Stimulated activated CD8-positive, alpha-beta memory T cell treated with anti-CD3 and anti-CD28 coated beads, Interleukin-4, amount 100 ng/mL, for 4 hours (primary cell): ENCODE measurements at regions not wholly inside any gene's neighbourhood (a gene's known extent, or its start where the extent isn't known, plus 50 kb on each side); places are given as distances from the start of the nearest gene placed in this dataset.
A peak's percentile ranks its signal among the peaks of the same experiment; 100 is the strongest.
"Not testable (repeated sequence)": the region's sequence is repeated elsewhere in the genome, so short reads cannot be mapped to it uniquely, and the experiment has no call there.

Experiments
- DNase-seq, 2 donors: peaks; one replicate each; pipeline ENCODE4 v3.0.0-alpha.2; 2020; ENCODE audit warnings: low read depth in 2 of 2, low spot score in 1 of 2

GRCh38 chr13:80881034-80881433 lies 540.1 kb upstream of the SPRY2 start:
- no peak for DNase-seq

DNA sequence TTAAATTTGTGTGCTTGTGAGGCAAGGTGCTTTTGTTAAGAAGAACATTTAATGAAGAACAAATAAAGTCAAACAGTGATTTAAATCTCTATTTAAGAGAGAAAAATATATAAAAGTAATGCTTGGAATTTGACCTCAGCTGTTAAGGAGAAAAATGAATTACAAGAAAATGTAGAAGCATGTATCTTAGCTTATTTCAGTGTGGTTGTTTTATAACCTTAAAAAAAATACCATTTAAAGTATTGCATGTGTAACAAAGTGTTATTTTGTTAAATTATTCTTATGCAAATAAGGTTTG lies 537.0 kb upstream of the SPRY2 start:
- DNase-seq = no peak

DNA sequence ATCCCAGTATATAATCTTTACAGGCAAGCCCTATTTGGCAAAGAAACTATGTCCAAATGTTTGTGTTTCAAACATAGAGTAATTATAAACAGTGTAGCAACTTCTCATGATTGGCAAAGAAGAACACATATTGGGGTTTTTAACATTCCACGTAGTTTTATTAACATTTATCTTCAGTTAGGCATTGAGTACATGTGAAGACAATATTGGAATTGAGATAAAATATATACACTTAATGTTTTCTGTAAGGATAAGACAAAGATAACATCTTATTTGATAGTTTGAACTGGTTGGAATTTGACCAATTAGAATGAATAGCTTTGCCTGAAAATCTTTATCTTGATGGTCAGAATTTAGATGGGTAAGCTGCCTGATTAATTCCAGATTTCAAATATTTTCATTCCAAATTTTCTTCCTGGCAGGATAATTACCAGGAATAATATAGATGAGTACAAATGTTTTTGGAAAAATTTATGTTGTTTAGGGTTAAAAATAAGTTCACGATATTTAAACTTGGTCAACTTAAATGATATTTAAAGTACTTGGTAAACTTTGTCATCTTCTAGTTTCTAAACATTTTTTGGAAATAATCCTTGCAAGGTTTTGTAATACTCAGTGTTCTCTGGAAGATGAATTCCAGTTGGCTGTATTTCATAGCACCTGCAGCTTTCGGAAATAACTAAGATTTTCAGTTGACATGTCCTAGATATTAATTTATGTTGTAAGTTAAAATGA lies 536.5 kb upstream of the SPRY2 start:
- no peak for DNase-seq

GRCh38 chr13:80873589-80873988 lies 532.7 kb upstream of the SPRY2 start:
- peak; percentile 0 to 9 for DNase-seq

DNA sequence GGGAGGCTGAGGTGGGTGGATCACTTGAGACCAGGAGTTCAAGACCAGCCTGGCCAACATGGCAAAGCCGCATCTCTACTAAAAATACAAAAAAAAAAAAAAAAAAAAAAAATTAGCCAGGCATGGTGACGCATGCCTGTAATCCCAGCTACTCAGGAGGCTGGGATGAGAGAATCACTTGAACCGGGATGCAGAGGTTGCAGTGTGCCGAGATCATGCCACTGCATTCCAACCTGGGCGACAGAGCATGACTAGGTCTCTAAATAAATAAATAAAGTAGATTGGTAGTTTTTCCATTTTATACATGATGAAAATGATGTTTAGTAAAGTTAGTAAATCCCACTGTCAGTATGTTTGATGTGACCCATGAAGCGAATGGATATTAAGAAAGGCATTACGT lies 531.0 kb upstream of the SPRY2 start:
- DNase-seq = not testable (repeated sequence)

- no peak for DNase-seq
Observed at GRCh38 chr13:80871481-80871880, 530.6 kb upstream of the SPRY2 start.

DNA sequence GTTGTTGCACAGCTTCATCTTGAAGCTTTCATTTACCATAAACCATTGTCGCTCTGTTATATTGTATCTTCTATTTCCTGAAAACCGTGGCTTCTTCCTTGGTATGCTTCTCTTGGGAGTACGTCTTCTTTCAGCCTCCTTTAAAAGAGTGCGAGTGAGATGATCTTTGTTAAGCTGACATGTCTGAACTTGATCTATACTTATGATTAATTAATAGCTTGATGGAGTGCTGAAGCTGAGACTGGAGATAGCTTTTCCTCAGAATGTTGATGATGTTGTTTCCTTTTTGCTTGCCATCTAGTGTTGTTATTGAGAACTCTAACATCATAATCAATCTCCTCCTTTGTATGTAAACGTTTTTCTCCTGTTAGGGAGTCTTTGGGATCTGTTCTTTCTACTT lies 529.3 kb upstream of the SPRY2 start:
- no peak for DNase-seq

- no peak for DNase-seq
Observed at GRCh38 chr13:80866921-80867320, 526.0 kb upstream of the SPRY2 start.

- no peak for DNase-seq
Observed at GRCh38 chr13:80865329-80865728, 524.4 kb upstream of the SPRY2 start.

DNA sequence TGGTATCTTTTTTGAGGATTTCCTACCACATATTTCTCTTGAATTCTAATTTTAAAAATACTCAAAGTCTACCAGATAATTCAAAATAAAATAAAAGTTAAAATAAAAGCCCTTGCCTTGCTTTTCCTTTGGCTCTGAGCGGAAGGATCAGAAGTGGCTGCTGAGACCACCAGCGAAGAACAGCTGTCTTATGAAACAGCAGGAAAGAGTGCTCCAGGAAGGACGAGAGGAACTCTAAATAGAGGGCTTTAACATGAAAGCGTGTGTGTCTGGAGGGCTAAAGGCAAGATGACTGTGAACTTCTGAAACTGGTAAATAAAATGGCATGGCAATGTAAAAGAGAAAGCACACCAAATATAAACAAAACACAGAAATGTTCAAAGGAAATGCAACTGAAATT lies 521.5 kb upstream of the SPRY2 start:
- DNase-seq = no peak

- DNase-seq = no peak
Observed at GRCh38 chr13:80860845-80861244, 519.9 kb upstream of the SPRY2 start.

DNA sequence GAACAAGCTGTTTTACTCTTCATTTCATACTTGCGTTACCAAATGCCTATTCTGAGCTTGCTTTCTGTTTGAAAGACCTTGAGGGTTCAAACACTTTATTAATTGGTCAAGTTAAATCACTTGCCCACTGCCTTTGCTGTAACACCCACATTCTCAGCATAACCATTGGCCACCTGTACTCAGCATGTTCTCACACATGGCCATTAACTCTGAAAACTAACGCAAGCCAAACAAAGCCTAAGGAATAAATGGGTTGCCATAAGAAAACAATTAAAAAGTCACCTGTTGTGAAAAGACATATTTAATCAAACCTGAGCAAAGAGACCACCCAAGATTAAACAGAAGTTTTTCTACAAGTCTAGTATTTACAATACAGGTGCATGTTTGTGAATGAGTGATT lies 517.2 kb upstream of the SPRY2 start:
- no peak for DNase-seq

- DNase-seq = no peak
Observed at GRCh38 chr13:80857321-80857720, 516.4 kb upstream of the SPRY2 start.

DNA sequence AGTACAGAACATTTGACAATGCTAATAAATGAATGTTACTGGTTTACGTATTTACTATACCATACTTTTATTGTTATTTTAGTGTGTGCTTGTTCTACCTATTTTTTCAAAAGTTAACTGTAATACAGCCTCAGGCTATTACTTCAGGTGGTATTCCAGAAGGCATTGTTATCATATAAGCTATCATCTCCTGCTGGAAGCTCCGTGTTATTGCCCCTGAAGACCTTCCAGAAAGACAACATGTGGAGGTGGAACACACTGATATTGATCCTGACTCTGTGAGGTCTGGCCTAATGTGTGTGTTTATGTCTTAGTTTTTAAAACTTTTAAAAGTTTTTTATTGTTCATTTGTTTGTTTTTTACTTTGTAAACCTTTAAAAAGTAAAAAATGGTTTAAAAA lies 509.8 kb upstream of the SPRY2 start:
- no peak for DNase-seq

- no peak for DNase-seq
Observed at GRCh38 chr13:80844164-80844563, 503.2 kb upstream of the SPRY2 start.

DNA sequence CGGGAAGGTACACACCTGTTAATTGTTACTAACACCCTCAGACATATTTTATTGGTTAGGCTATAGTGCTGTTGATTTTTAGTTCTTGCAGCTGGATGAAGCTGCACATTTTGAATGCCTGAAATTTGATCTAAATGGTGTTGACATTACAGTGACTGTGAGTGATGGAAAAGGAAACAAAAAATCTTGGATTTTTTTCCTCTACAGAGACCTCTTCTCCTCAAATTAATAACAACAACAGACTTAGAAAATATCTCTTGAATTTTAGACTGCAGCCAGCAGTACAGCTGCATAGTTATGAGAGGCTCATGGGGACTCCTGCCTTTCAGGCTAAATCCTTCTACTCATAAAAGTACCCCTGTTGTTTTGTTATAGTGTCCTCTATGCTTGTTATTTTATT lies 500.5 kb upstream of the SPRY2 start:
- DNase-seq = no peak

GRCh38 chr13:80840316-80840976 lies 499.5 kb upstream of the SPRY2 start:
- DNase-seq = no peak

- no peak for DNase-seq
Observed at GRCh38 chr13:80835902-80836301, 495.0 kb upstream of the SPRY2 start.

DNA sequence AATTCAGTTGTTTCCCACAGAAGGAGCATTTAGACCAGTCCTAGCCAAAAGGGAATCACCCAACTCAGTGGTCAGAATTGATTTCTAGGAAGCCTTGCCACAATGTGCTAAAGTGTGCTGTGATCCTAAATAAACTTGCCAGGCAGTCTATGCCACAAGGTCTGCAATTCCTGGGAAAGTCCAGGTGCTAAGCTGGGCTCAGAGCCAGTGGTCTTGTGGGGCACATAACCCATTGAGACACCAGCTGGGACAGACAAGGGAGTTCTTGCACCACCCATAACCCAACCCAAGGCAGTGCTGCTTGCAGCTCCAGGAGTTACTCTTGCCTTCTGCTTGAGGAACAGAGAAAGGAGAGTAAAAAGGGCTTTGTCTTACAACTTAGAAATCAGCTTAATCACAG lies 489.5 kb upstream of the SPRY2 start:
- no peak for DNase-seq

- no peak for DNase-seq
Observed at GRCh38 chr13:80828759-80829158, 487.8 kb upstream of the SPRY2 start.

DNA sequence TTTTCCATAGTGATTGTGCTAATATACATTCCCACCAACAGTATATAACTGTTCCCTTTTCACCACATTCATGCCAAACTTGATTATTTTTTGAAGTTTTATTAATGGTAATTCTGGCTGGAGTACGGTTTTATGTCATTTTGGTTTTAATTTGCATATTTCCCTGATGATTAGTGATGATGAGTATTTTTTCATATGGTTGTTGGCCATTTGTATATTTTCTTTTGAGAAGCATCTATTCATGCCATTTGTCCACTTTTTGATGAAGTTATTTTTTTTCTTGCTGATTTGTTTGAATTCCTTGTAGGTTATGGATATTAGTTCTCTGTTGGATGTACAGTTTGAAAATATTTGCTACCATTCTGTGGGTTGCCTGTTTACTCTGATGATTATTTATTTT lies 484.4 kb upstream of the SPRY2 start:
- DNase-seq = no peak

- DNase-seq = no peak
Observed at GRCh38 chr13:80824229-80824628, 483.3 kb upstream of the SPRY2 start.

DNA sequence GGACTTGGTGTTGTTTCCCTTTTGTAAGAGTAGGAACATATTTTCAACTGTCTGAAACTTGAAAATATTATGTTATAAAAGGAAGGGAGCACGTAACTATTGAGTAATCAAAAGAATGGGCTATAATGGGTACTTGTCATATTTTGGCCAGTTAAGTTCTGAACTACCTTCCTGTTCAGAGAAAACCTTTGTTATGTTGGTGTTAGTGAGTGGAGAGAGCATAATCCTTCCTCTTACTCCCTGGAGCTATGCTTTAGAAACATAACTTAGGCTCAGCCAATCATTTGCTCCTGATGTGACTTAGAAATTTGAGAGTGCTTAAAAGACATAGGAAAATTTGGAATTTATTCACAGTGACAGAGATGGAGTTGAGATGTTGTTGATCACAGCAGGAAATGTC lies 482.5 kb upstream of the SPRY2 start:
- DNase-seq = no peak
